ENCODE measurements at regions not wholly inside any gene's neighbourhood (a gene's known extent, or its start where the extent isn't known, plus 50 kb on each side); places are given as distances from the start of the nearest gene placed in this dataset.

DNA sequence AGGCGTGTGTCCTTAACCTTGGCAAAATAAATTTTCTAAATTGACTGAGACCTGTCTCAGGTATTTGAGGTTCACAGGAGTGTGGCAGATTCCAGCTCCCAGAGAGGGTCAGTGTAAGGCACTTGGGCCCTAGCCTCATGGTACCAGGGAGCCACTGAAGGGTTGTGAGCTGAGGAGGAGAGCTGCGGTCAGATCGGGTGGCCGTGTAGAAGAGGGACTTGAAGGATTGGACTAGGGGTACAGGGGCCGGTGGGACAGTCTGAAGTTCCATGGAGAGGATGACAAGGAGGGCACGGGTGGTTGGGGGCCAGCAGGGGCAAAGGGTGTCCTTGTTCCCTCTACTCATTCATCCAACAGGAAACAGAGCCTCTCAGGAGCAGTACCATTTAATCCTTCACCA, 327.0 kb upstream of the HS6ST1 start:
- H3K4me1 ChIP-seq (ENCODE audit: control insufficient read depth in 1 of 2, insufficient read depth in 2 of 2, low read depth in 1 of 2, low read length in 1 of 2): no peaks in the 10 kb centered on the region
- no peak overlapping the region for H3K27ac ChIP-seq (ENCODE audit: low read depth in 2 of 2, low read length in 1 of 2)
- no peak overlapping the region for H3K9ac ChIP-seq
- H2AFZ ChIP-seq (ENCODE audit: low read depth): no peak overlapping the region
- ChIA-PET CTCF (no interaction called here), POLR2A (no interaction called here)
- H4K20me1 ChIP-seq (ENCODE audit: insufficient read depth): no peaks in the 10 kb centered on the region
- H3K4me2 ChIP-seq: no peak overlapping the region
- H3K27me3 ChIP-seq (ENCODE audit: insufficient read depth): no peaks in the 10 kb centered on the region
- no peak overlapping the region for H3K4me3 ChIP-seq (ENCODE audit: low read depth in 2 of 2, low read length in 1 of 2)
- H3F3A ChIP-seq (replicated peaks; ENCODE audit: insufficient read depth): no peaks in the 10 kb centered on the region
- no peaks in the 10 kb centered on the region for H3K79me2 ChIP-seq (ENCODE audit: insufficient read depth)
- no peaks in the 10 kb centered on the region for H3K9me2 ChIP-seq
- H3K9me3 ChIP-seq: no peaks in the 10 kb centered on the region
- TF ChIP-seq SIN3A (IDR thresholded peaks at IDR 0.05; ENCODE audit: borderline replicate concordance, low read depth, low read length) (no peak), YY1 (IDR thresholded peaks at IDR 0.05; ENCODE audit: low read depth) (no peak), FOSL2 (IDR thresholded peaks at IDR 0.05; ENCODE audit: borderline replicate concordance, low read depth) (no peak), RAD21 (IDR thresholded peaks at IDR 0.05; ENCODE audit: low read length) (no peak), RCOR1 (IDR thresholded peaks at IDR 0.05; ENCODE audit: low read length) (no peak), TAF1 (IDR thresholded peaks at IDR 0.05; ENCODE audit: borderline replicate concordance, low read depth, low read length) (no peak), TCF12 (IDR thresholded peaks at IDR 0.05) (no peak)
- TF ChIP-seq, protein P1, sequence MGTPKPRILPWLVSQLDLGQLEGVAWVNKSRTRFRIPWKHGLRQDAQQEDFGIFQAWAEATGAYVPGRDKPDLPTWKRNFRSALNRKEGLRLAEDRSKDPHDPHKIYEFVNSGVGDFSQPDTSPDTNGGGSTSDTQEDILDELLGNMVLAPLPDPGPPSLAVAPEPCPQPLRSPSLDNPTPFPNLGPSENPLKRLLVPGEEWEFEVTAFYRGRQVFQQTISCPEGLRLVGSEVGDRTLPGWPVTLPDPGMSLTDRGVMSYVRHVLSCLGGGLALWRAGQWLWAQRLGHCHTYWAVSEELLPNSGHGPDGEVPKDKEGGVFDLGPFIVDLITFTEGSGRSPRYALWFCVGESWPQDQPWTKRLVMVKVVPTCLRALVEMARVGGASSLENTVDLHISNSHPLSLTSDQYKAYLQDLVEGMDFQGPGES (IDR thresholded peaks at IDR 0.05; ENCODE audit: low read depth, low read length): no peak
- H3K36me3 ChIP-seq (replicated peaks in 1 of 2; ENCODE audit: control insufficient read depth in 1 of 2, insufficient read depth in 2 of 2, low read length in 1 of 2): no peaks in the 10 kb centered on the region
- WGBS (ENCODE audit: low lambda C conversion rate): 37% methylated on average over 5 of the region's 6 CpGs
- no peak for DNase-seq

DNA sequence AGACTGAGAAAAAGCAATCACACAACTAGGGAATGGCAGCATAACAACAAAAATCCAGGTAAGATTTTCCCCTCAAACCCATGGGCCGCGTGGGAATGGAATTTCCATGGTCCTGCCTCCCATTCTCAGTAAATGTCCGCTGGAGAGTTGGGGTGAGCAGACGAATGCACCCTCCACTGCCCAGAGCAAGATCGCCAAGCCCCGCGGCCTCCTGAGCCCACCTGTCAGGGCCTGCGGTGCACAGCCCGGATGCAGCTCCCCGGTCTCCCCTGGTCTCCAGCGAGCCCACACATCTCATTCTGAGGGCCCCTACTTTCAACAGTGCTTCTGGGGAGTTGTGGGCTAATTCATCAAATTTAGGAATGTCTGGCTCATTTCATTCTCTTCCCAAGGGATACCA, 327.4 kb upstream of the HS6ST1 start:
- Histone ChIP-seq H3K27ac (ENCODE audit: low read depth in 2 of 2, low read length in 1 of 2) (no peak overlapping the region), H3K4me3 (ENCODE audit: low read depth in 2 of 2, low read length in 1 of 2) (no peak overlapping the region), H3K9ac (no peak overlapping the region), H3F3A (replicated peaks; ENCODE audit: insufficient read depth) (no peaks in the 10 kb centered on the region), H3K9me2 (no peaks in the 10 kb centered on the region), H3K9me3 (no peaks in the 10 kb centered on the region), H3K4me1 (ENCODE audit: control insufficient read depth in 1 of 2, insufficient read depth in 2 of 2, low read depth in 1 of 2, low read length in 1 of 2) (no peaks in the 10 kb centered on the region), H3K27me3 (ENCODE audit: insufficient read depth) (no peaks in the 10 kb centered on the region), H2AFZ (ENCODE audit: low read depth) (no peak overlapping the region), H3K36me3 (replicated peaks in 1 of 2; ENCODE audit: control insufficient read depth in 1 of 2, insufficient read depth in 2 of 2, low read length in 1 of 2) (no peaks in the 10 kb centered on the region), H4K20me1 (ENCODE audit: insufficient read depth) (no peaks in the 10 kb centered on the region), H3K4me2 (no peak overlapping the region), H3K79me2 (ENCODE audit: insufficient read depth) (no peaks in the 10 kb centered on the region)
- ChIA-PET CTCF (interaction anchor here (1.8 kb wide), 1 partner anchor 7 kb away, joined by 5 read pairs; no protein-coding TSS in a partner anchor), POLR2A (no interaction called here)
- TF ChIP-seq, protein P2, sequence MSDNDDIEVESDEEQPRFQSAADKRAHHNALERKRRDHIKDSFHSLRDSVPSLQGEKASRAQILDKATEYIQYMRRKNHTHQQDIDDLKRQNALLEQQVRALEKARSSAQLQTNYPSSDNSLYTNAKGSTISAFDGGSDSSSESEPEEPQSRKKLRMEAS (IDR thresholded peaks at IDR 0.05; ENCODE audit: low read depth): no peak
- TF ChIP-seq POLR2AphosphoS5 (IDR thresholded peaks at IDR 0.05; ENCODE audit: low read depth, low read length) (no peak), RCOR1 (IDR thresholded peaks at IDR 0.05; ENCODE audit: low read length) (no peak), GATA2 (CRISPR knock-in tag; IDR thresholded peaks at IDR 0.05) (no peak), YY1 (IDR thresholded peaks at IDR 0.05; ENCODE audit: low read depth) (no peak), GABPA (IDR thresholded peaks at IDR 0.05; ENCODE audit: low read depth) (no peak), NRF1 (IDR thresholded peaks at IDR 0.05; ENCODE audit: low read depth, low read length) (no peak)
- TF ChIP-seq, protein P3, sequence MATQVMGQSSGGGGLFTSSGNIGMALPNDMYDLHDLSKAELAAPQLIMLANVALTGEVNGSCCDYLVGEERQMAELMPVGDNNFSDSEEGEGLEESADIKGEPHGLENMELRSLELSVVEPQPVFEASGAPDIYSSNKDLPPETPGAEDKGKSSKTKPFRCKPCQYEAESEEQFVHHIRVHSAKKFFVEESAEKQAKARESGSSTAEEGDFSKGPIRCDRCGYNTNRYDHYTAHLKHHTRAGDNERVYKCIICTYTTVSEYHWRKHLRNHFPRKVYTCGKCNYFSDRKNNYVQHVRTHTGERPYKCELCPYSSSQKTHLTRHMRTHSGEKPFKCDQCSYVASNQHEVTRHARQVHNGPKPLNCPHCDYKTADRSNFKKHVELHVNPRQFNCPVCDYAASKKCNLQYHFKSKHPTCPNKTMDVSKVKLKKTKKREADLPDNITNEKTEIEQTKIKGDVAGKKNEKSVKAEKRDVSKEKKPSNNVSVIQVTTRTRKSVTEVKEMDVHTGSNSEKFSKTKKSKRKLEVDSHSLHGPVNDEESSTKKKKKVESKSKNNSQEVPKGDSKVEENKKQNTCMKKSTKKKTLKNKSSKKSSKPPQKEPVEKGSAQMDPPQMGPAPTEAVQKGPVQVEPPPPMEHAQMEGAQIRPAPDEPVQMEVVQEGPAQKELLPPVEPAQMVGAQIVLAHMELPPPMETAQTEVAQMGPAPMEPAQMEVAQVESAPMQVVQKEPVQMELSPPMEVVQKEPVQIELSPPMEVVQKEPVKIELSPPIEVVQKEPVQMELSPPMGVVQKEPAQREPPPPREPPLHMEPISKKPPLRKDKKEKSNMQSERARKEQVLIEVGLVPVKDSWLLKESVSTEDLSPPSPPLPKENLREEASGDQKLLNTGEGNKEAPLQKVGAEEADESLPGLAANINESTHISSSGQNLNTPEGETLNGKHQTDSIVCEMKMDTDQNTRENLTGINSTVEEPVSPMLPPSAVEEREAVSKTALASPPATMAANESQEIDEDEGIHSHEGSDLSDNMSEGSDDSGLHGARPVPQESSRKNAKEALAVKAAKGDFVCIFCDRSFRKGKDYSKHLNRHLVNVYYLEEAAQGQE (IDR thresholded peaks at IDR 0.05; ENCODE audit: low read depth, low read length): no peak
- no peak for DNase-seq
- WGBS (ENCODE audit: low lambda C conversion rate): 100% methylated on average over 2 of the region's 11 CpGs

All from SK-N-SH (cell line).